Breast epithelium (tissue), 4 donors: ENCODE measurements at regions not wholly inside any gene's neighbourhood (a gene's known extent, or its start where the extent isn't known, plus 50 kb on each side); places are given as distances from the start of the nearest gene placed in this dataset.

Experiments
- DNase-seq, 2 donors: peaks; one replicate each; pipeline ENCODE4 v3.0.0-alpha.2; 2019; ENCODE audit warnings: low spot score in 2 of 2
- H3K27ac ChIP-seq, 2 donors: fragments of 200-600 bp; sonication (generic) in 1 of 2; one replicate each; pipeline ENCODE4 v1.5.1; 2016 to 2019; ENCODE audit warnings: mild to moderate bottlenecking in 1 of 2
- H3K27me3 ChIP-seq, 2 donors: fragments of 200-600 bp; sonication (generic) in 1 of 2; one replicate each; pipeline versions ENCODE4 v1.5.1 to v1.6.0; 2017 to 2019; ENCODE audit warnings: control low read depth in 1 of 2, mild to moderate bottlenecking in 1 of 2
- H3K36me3 ChIP-seq: fragments of 200-600 bp; one replicate; pipeline ENCODE4 v1.5.1; 2019
- H3K4me1 ChIP-seq, 2 donors: fragments of 200-600 bp; sonication (generic); one replicate each; pipeline ENCODE4 v1.5.1; 2016 to 2019; ENCODE audit warnings: control low read depth in 1 of 2
- H3K4me3 ChIP-seq, 3 donors: fragments of 200-600 bp; sonication (generic); 1 replicate in 2 of 3; 2 replicates in 1 of 3; pipeline ENCODE4 v1.5.1; 2016 to 2019; ENCODE audit warnings: mild to moderate bottlenecking in 3 of 3, moderate library complexity in 2 of 3
- H3K9me3 ChIP-seq, 2 donors: fragments of 200-600 bp; sonication (generic) in 1 of 2; one replicate each; pipeline ENCODE4 v1.5.1; 2016 to 2019; ENCODE audit warnings: control low read depth in 1 of 2
- POLR2A ChIP-seq: fragments of 450-650 bp; IDR thresholded peaks from one replicate; pipeline ENCODE4 v1.6.1; 2016; ENCODE audit warnings: antibody characterized with exemption, mild to moderate bottlenecking, moderate library complexity
- POLR2AphosphoS5 ChIP-seq, 3 donors: sonication (generic); formaldehyde crosslinking; IDR thresholded peaks; one replicate each; pipeline ENCODE4 v1.6.1; 2017; ENCODE audit warnings: antibody characterized with exemption in 3 of 3
- intact Hi-C: fragments of 100-400 bp; cut with DNase I; formaldehyde crosslinking; loops from one replicate; pipeline ENCODE4 v1.15.1; 2023; ENCODE audit warnings: low total_unique reads
- TF ChIP-seq, protein P1 (sequence below), 3 donors: fragments of 450-650 bp; IDR thresholded peaks; one replicate each; pipeline ENCODE4 v1.5.1; 2016 to 2017; ENCODE audit warnings: antibody characterized with exemption in 3 of 3, mild to moderate bottlenecking in 3 of 3, moderate library complexity in 3 of 3

DNA sequence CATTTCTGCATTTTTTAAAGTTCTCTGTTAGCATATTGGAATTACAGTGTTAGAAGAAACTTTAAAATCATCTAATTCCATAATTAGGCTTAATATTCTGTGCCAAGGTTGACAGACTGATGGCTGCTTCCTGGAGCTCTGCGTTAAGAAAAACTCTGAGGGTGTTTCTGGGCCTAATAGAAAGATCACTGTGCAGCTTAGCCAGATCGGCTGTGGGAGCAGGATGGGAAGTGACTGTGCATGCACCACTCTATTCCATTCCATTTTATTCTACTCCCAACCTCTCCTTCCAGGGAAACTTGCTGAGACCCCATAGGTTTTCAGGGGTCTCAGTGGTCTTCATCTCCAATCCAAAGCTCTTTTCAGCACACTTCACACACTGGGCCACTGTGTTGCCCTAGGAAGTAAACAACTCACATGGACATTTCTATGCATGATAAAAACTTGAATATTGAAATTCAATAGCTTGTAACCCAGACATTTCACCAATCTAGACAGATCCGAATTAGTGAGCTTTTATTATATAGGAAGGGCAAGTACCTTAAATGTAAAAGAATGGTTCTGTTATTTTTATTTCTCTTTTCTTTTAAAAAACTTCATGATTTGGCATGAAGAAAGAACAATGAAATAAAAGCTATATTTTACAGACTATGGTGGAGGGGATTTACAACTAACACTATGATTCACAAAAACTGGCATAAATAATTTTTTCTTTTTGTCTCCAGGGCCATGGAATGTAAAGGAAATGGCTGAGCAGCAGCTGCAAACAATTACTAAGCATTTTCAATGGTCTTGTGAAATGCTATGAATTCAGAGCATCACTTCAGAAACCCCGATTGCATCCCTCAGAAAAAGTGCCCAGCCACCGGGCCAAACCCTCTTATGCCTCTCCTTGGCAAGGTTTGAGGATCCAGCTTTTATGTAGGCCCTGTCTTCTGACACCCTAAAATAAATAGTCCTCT lies 51.4 kb upstream of the DAB2 start:
- DNase-seq = no peak
- TF ChIP-seq POLR2AphosphoS5 (IDR thresholded peaks at IDR 0.05) (no peak), POLR2A (no peak)
- TF ChIP-seq, protein P1, sequence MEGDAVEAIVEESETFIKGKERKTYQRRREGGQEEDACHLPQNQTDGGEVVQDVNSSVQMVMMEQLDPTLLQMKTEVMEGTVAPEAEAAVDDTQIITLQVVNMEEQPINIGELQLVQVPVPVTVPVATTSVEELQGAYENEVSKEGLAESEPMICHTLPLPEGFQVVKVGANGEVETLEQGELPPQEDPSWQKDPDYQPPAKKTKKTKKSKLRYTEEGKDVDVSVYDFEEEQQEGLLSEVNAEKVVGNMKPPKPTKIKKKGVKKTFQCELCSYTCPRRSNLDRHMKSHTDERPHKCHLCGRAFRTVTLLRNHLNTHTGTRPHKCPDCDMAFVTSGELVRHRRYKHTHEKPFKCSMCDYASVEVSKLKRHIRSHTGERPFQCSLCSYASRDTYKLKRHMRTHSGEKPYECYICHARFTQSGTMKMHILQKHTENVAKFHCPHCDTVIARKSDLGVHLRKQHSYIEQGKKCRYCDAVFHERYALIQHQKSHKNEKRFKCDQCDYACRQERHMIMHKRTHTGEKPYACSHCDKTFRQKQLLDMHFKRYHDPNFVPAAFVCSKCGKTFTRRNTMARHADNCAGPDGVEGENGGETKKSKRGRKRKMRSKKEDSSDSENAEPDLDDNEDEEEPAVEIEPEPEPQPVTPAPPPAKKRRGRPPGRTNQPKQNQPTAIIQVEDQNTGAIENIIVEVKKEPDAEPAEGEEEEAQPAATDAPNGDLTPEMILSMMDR (IDR thresholded peaks at IDR 0.05) = no peak
- no peaks in the 10 kb centered on the region for H3K36me3 ChIP-seq
- H3K9me3 ChIP-seq = no peaks in the 10 kb centered on the region
- intact Hi-C loops = no loop called here
- no peak overlapping the region for H3K27ac ChIP-seq
- H3K27me3 ChIP-seq = no peaks in the 10 kb centered on the region
- no peaks in the 10 kb centered on the region for H3K4me1 ChIP-seq
- H3K4me3 ChIP-seq = no peak overlapping the region

DNA sequence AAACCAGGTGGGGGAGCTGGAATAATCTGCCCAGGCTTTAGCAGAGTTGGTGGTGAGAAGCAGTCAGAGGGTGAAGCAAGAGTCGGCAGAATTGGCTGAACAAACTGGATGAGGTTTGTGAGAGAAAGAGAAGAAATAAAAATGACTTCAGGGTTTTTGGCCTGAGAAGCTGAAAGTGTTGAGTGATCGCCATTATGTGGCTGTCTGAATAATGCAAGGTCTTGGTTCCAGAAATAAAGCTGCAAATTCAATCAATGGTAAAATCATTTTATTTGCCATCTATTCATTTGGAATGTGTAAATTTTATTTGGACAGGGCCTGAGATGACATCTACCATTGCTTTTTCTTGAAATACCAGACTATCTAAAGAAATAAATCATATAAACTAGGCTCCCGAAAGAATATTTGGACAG lies 50.4 kb upstream of the DAB2 start:
- TF ChIP-seq POLR2A = no peak
- TF ChIP-seq POLR2AphosphoS5 (IDR thresholded peaks at IDR 0.05) = no peak
- TF ChIP-seq, protein P1 (IDR thresholded peaks at IDR 0.05) = no peak
- H3K4me1 ChIP-seq = no peaks in the 10 kb centered on the region
- H3K9me3 ChIP-seq = no peaks in the 10 kb centered on the region
- H3K27me3 ChIP-seq = no peaks in the 10 kb centered on the region
- H3K36me3 ChIP-seq = no peaks in the 10 kb centered on the region
- DNase-seq = no peak
- no peak overlapping the region for H3K4me3 ChIP-seq
- peak overlapping the region in 1 of 2 donors; percentile 46 for H3K27ac ChIP-seq
- intact Hi-C loops = no loop called here
